Panc1 (cell line): ENCODE measurements at regions not wholly inside any gene's neighbourhood (a gene's known extent, or its start where the extent isn't known, plus 50 kb on each side); places are given as distances from the start of the nearest gene placed in this dataset.

Source experiments
- ATAC-seq: fragments of 200-7000 bp; cut with Tn5 transposase; 2 replicates; pipeline ENCODE4 v1.9.1; 2020; ENCODE audit warnings: mild to moderate bottlenecking, moderate library complexity
- BruUV-seq: library from RNA; stranded (reverse); fragments of 400-500 nt; replicated peaks from 2 replicates; lab custom pipeline; 2021; lab: Mats Ljungman, UMichigan
- CTCF ChIA-PET: fragments of 300-600 bp; sonication (Branson Sonifier 250); formaldehyde crosslinking; loops from one replicate; lab custom pipeline; 2022; ENCODE audit warnings: antibody characterized with exemption; lab: Charles Lee
- POLR2A ChIA-PET: fragments of 300-600 bp; sonication (Branson Sonifier 250); formaldehyde crosslinking; loops from one replicate; lab custom pipeline; 2022; ENCODE audit warnings: antibody characterized with exemption; lab: Charles Lee
- DNase-seq: peaks from one replicate; pipeline ENCODE4 v3.0.0-alpha.2; 2010; ENCODE audit warnings: low read depth, low spot score
- H3K27ac ChIP-seq: 2 replicates; pipeline ENCODE4 v1.5.1; 2011; ENCODE audit warnings: mild to moderate bottlenecking, low read length, inconsistent platforms
- H3K27me3 ChIP-seq: fragments of 200-500 bp; sonication (Bioruptor generic); 2 replicates; pipeline ENCODE4 v1.6.0; 2014; ENCODE audit warnings: low read length, inconsistent platforms; ENCODE audit not compliant: control insufficient read depth, insufficient read depth
- H3K36me3 ChIP-seq: fragments of 200-500 bp; sonication (Bioruptor generic); 2 replicates; pipeline ENCODE4 v1.5.1; 2014; ENCODE audit warnings: inconsistent platforms, mild to moderate bottlenecking, low read length, moderate library complexity; ENCODE audit not compliant: control insufficient read depth, insufficient read depth
- H3K4me1 ChIP-seq: 2 replicates; pipeline ENCODE4 v1.5.1; 2011; ENCODE audit warnings: inconsistent platforms, mild to moderate bottlenecking, low read length, moderate library complexity; ENCODE audit not compliant: control insufficient read depth, insufficient read depth
- H3K4me3 ChIP-seq, 2 experiments: 2 replicates each; pipeline ENCODE4 v1.5.1; 2011 to 2012; ENCODE audit warnings: low read depth in 2 of 2, low read length in 2 of 2, mild to moderate bottlenecking in 2 of 2, inconsistent platforms in 1 of 2, moderate library complexity in 1 of 2
- H3K9me3 ChIP-seq: fragments of 200-500 bp; sonication (Bioruptor generic); 2 replicates; pipeline ENCODE4 v1.5.1; 2014; ENCODE audit warnings: low read depth, mild to moderate bottlenecking, inconsistent platforms, low read length, moderate library complexity; ENCODE audit not compliant: control insufficient read depth, insufficient read depth
- CTCF ChIP-seq: fragments of 450-650 bp; IDR thresholded peaks from 2 replicates; pipeline ENCODE4 v1.5.1; 2017; ENCODE audit warnings: mild to moderate bottlenecking
- POLR2AphosphoS5 ChIP-seq: IDR thresholded peaks from 2 replicates; pipeline ENCODE4 v1.6.1; 2012; ENCODE audit warnings: mild to moderate bottlenecking, low read depth, low read length, moderate library complexity
- REST ChIP-seq, 2 experiments: IDR thresholded peaks; 2 replicates each; pipeline ENCODE4 v1.6.1; 2011 to 2012; ENCODE audit warnings: low read depth in 2 of 2, control low read depth in 1 of 2, low read length in 1 of 2, mild to moderate bottlenecking in 1 of 2, moderate library complexity in 1 of 2; ENCODE audit not compliant: insufficient read depth in 1 of 2
- SIN3A ChIP-seq: IDR thresholded peaks from 2 replicates; pipeline ENCODE4 v1.6.1; 2012; ENCODE audit warnings: low read depth, mild to moderate bottlenecking, low read length, moderate library complexity, borderline replicate concordance; ENCODE audit not compliant: insufficient read depth
- TCF7L2 ChIP-seq: IDR thresholded peaks from 2 replicates; pipeline ENCODE4 v1.6.1; 2011; ENCODE audit warnings: mild to moderate bottlenecking, low read depth, low read length, inconsistent platforms
- in situ Hi-C: cut with HindIII; loops from 2 replicates; pipeline ENCODE4 v1.10.0; 2016; ENCODE audit warnings: low sequenced_read_pairs, low pct_unique_long_range_greater_than_20kb
- intact Hi-C: fragments of 100-400 bp; cut with micrococcal nuclease; formaldehyde crosslinking; loops from one replicate; pipeline ENCODE4 v1.10.0; 2022; ENCODE audit not compliant: unreplicated experiment

GRCh38 chr5:67900514-67900913 lies 315.0 kb upstream of the PIK3R1 start:
- intact Hi-C loops (no loop called here), in situ Hi-C loops (no loop called here)
- DNase-seq = no peak
- Histone ChIP-seq H3K36me3 (no peaks in the 10 kb centered on the region), H3K9me3 (no peaks in the 10 kb centered on the region), H3K27ac (no peak overlapping the region), H3K4me1 (no peaks in the 10 kb centered on the region), H3K4me3 (no peak overlapping the region), H3K27me3 (no peaks in the 10 kb centered on the region)
- CTCF ChIA-PET = no interaction called here
- TF ChIP-seq CTCF (no peak), POLR2AphosphoS5 (no peak), SIN3A (no peak), REST (IDR thresholded peaks at IDR 0.05; ENCODE audit: insufficient read depth in 1 of 2, low read depth in 2 of 2, low read length in 1 of 2) (no peak), TCF7L2 (no peak)
- POLR2A ChIA-PET = no interaction called here
- BruUV-seq = no TSS peak
- ATAC-seq = no peak

GRCh38 chr5:67897980-67898379 lies 317.6 kb upstream of the PIK3R1 start:
- in situ Hi-C loops (no loop called here), intact Hi-C loops (no loop called here)
- TF ChIP-seq REST (IDR thresholded peaks at IDR 0.05; ENCODE audit: insufficient read depth in 1 of 2, low read depth in 2 of 2, low read length in 1 of 2) (no peak), TCF7L2 (no peak), CTCF (no peak), POLR2AphosphoS5 (no peak), SIN3A (no peak)
- Histone ChIP-seq H3K4me1 (no peaks in the 10 kb centered on the region), H3K27ac (no peak overlapping the region), H3K4me3 (no peak overlapping the region), H3K9me3 (no peaks in the 10 kb centered on the region), H3K36me3 (no peaks in the 10 kb centered on the region), H3K27me3 (no peaks in the 10 kb centered on the region)
- ChIA-PET POLR2A (no interaction called here), CTCF (no interaction called here)
- ATAC-seq (no peak), DNase-seq (no peak)
- BruUV-seq = no TSS peak
